ENCODE measurements at regions not wholly inside any gene's neighbourhood (a gene's known extent, or its start where the extent isn't known, plus 50 kb on each side); places are given as distances from the start of the nearest gene placed in this dataset.
"Not testable (repeated sequence)": the region's sequence is repeated elsewhere in the genome, so short reads cannot be mapped to it uniquely, and the experiment has no call there.

GRCh38 chr3:106844638-106845037 is 532.6 kb upstream of the CCDC54 start:
- H3K4me3 ChIP-seq (ENCODE audit: low read length): no peak overlapping the region

DNA sequence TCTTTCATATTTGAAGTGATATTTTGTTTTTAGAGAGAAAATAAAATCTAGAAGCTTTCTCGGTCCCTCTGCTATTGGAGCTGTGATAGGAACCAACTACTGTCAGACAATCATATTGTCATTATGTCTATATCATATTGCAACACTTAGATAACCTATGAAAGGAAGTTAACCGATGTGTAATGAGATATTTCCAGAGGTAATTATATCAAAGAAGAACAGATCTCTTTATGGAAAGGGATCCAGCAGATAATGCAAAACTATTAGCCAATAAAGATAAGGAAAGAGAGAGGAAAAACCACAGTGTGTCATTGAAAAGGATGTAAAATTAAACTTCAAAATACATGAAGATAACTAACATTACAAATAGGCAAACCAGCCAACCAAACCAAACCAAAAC is 529.1 kb upstream of the CCDC54 start:
- Histone ChIP-seq H3K27me3 (ENCODE audit: control insufficient read depth, insufficient read depth, low read length, poor library complexity, severe bottlenecking) (no peaks in the 10 kb centered on the region), H3K9ac (ENCODE audit: extremely low read depth, low read length, poor library complexity, severe bottlenecking) (no peak overlapping the region), H3K27ac (ENCODE audit: low read depth, low read length) (no peak overlapping the region), H3K9me3 (ENCODE audit: control insufficient read depth, low read length) (no peaks in the 10 kb centered on the region), H3K4me3 (ENCODE audit: low read length) (no peak overlapping the region), H3K36me3 (ENCODE audit: control insufficient read depth, insufficient read depth, low read length) (no peaks in the 10 kb centered on the region), H3K4me1 (ENCODE audit: control insufficient read depth, insufficient read depth, low read length) (no peaks in the 10 kb centered on the region)
- no peak for TF ChIP-seq CTCF (conservative IDR thresholded peaks at IDR 0.05)
- Mint-ChIP-seq H3K27me3 (ENCODE audit: insufficient read depth) (no peaks in the 10 kb centered on the region), H3K36me3 (ENCODE audit: low read depth) (no peaks in the 10 kb centered on the region), H3K27ac (no peak overlapping the region), H3K4me3 (no peak overlapping the region), H3K4me1 (no peaks in the 10 kb centered on the region), H3K9me3 (peaks cover 2% of the 10 kb centered on the region)
- DNase-seq: no peak
- 81% methylated on average over 2 of the region's 2 CpGs; no CpG with 5 or more reads in 1 of the 2 experiments for WGBS, 2 experiments (ENCODE audit: insufficient coverage in 1 of 2, insufficient read length in 1 of 2)

More at GRCh38 chr3:106844638-106845037, 532.6 kb upstream of the CCDC54 start:
- Histone ChIP-seq H3K27me3 (ENCODE audit: control insufficient read depth, insufficient read depth, low read length, poor library complexity, severe bottlenecking) (no peaks in the 10 kb centered on the region), H3K9ac (ENCODE audit: extremely low read depth, low read length, poor library complexity, severe bottlenecking) (no peak overlapping the region), H3K27ac (ENCODE audit: low read depth, low read length) (no peak overlapping the region), H3K4me1 (ENCODE audit: control insufficient read depth, insufficient read depth, low read length) (peaks cover 10% of the 10 kb centered on the region), H3K36me3 (ENCODE audit: control insufficient read depth, insufficient read depth, low read length) (no peaks in the 10 kb centered on the region), H3K9me3 (ENCODE audit: control insufficient read depth, low read length) (no peaks in the 10 kb centered on the region)
- Mint-ChIP-seq H3K4me1 (peaks cover 7% of the 10 kb centered on the region), H3K4me3 (no peak overlapping the region), H3K27ac (no peak overlapping the region), H3K36me3 (ENCODE audit: low read depth) (no peaks in the 10 kb centered on the region), H3K9me3 (peaks cover 2% of the 10 kb centered on the region), H3K27me3 (ENCODE audit: insufficient read depth) (no peaks in the 10 kb centered on the region)
- no peak for DNase-seq
- TF ChIP-seq CTCF (conservative IDR thresholded peaks at IDR 0.05): no peak

GRCh38 chr3:106850437-106850836 is 526.8 kb upstream of the CCDC54 start:
- no peak overlapping the region for H3K4me3 Mint-ChIP-seq
- Histone ChIP-seq H3K9me3 (ENCODE audit: control insufficient read depth, low read length) (peaks cover 4% of the 10 kb centered on the region), H3K36me3 (ENCODE audit: control insufficient read depth, insufficient read depth, low read length) (no peaks in the 10 kb centered on the region), H3K4me3 (ENCODE audit: low read length) (no peak overlapping the region), H3K4me1 (ENCODE audit: control insufficient read depth, insufficient read depth, low read length) (no peaks in the 10 kb centered on the region), H3K27ac (ENCODE audit: low read depth, low read length) (no peak overlapping the region), H3K27me3 (ENCODE audit: control insufficient read depth, insufficient read depth, low read length, poor library complexity, severe bottlenecking) (no peaks in the 10 kb centered on the region), H3K9ac (ENCODE audit: extremely low read depth, low read length, poor library complexity, severe bottlenecking) (no peak overlapping the region)
- no peaks in the 10 kb centered on the region for H3K4me1 Mint-ChIP-seq
- H3K36me3 Mint-ChIP-seq (ENCODE audit: low read depth): peaks cover 4% of the 10 kb centered on the region
- no peak overlapping the region for H3K27ac Mint-ChIP-seq
- no peak for DNase-seq
- TF ChIP-seq CTCF (conservative IDR thresholded peaks at IDR 0.05): no peak
- WGBS, 2 experiments (ENCODE audit: insufficient coverage in 1 of 2, insufficient read length in 1 of 2): 88 to 94% methylated on average over 1 to 3 of the region's 3 CpGs
- H3K27me3 Mint-ChIP-seq (ENCODE audit: insufficient read depth): no peaks in the 10 kb centered on the region
- H3K9me3 Mint-ChIP-seq: peaks cover 16% of the 10 kb centered on the region

DNA sequence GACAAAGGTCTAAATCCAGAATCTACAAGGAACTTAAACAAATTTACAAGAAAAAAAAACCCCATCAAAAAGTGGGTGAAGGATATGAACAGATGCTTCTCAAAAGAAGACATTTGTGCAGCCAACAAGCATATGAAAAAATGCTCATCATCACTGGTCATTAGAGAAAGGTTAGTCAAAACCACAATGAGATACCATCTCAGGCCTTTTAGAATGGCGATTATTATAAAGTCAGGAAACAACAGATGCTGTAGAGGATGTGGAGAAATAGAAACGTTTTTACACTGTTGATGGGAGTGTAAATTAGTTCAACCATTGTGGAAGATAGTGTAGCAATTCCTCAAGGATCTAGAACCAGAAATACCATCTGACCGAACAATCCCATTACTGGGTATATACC is 518.9 kb upstream of the CCDC54 start:
- H3K4me3 ChIP-seq (ENCODE audit: low read length); H3K4me1 Mint-ChIP-seq; H3K9ac ChIP-seq (ENCODE audit: extremely low read depth, low read length, poor library complexity, severe bottlenecking); H3K36me3 ChIP-seq (ENCODE audit: control insufficient read depth, insufficient read depth, low read length); H3K4me3 Mint-ChIP-seq; H3K27ac ChIP-seq (ENCODE audit: low read depth, low read length); H3K4me1 ChIP-seq (ENCODE audit: control insufficient read depth, insufficient read depth, low read length); H3K27me3 ChIP-seq (ENCODE audit: control insufficient read depth, insufficient read depth, low read length, poor library complexity, severe bottlenecking); DNase-seq; H3K27ac Mint-ChIP-seq; H3K27me3 Mint-ChIP-seq (ENCODE audit: insufficient read depth); H3K36me3 Mint-ChIP-seq (ENCODE audit: low read depth): not testable (repeated sequence)
- 79 to 100% methylated on average over 1 to 3 of the region's 3 CpGs for WGBS, 2 experiments (ENCODE audit: insufficient coverage in 1 of 2, insufficient read length in 1 of 2)
- H3K9me3 ChIP-seq (ENCODE audit: control insufficient read depth, low read length): peaks cover 12% of the 10 kb centered on the region
- H3K9me3 Mint-ChIP-seq: peaks cover 23% of the 10 kb centered on the region

Measured in endodermal cell (in vitro differentiated cells).